Head of caudate nucleus (tissue), 42 donors: ENCODE measurements at regions not wholly inside any gene's neighbourhood (a gene's known extent, or its start where the extent isn't known, plus 50 kb on each side); places are given as distances from the start of the nearest gene placed in this dataset.

Source experiments
- DNase-seq, 42 donors: peaks; one replicate each; pipeline versions ENCODE4 v3.0.0 to v3.0.0-alpha.2; 2020 to 2021; ENCODE audit warnings: mixed read lengths in 7 of 42
- intact Hi-C: fragments of 100-400 bp; cut with DNase I; formaldehyde crosslinking; loops from one replicate; pipeline ENCODE4 v1.15.0; 2022

DNA sequence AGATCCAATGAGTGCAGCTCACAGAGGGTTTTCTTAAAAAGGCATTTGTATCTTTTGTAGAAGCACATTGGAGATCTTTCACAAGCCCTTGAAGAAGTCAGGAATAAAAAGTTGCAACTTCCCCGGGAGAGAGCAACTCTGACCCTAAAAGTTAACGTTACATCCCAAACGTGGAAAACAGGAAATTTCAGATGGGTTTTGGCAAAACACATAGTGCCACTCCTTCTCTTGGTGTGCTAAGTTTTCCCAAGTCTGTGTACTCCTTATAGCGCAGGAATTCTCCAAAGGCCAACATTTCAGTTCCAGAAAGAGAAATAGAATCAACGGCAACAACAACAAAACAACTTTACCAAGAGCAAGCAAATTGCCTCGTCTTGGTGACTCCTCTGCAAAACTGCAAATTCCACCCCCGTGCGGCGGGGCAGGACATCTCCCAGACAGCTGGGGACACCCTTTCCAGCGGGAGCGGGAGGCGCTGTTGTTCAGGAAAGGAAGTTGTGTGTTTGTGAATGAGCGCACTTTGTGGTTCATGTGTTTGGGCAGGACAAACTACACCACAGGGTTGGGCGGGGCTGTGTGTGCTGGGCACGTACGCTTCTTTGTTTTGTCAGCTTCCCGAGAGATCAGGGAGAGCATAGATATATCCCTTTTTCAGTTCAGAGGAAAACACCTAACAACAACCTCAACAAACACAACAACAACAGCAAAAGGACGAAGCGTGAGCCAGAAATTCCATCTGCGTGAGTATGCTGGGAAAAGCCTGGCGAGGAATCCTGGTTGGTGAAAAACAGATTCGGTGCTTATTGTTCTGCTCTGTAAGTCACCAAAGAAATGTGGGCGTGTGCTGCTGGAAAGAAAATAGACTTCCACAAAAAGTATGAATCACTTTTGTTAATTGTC lies 294.7 kb upstream of the PITRM1 start:
- intact Hi-C loops, result no loop called here
- peak in 20 of 42 donors; percentile 12 to 67 (median 41) for DNase-seq

DNA sequence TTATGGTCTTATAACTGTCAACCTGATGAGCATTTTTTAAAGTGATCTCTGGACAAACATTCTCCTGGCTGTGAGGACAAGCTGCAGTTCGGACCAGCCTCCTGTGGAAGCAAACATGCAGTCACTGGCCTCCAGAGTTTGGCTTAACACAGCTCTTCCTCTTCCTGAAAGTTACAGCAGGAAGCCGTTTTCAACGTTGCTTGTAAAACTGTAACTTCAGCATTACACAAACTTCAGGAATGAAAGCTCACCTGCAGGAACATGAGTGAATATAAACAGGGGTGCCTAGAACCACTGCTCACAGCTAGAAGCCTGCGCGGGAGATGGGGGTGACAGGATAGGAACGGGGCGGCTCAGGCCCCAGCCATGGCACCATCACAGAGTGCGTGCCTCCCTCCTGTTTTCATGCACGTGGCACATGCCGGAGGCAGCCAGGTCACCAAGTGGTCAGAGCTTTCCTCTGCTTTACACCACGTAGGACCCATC lies 292.9 kb upstream of the PITRM1 start:
- intact Hi-C loops, result no loop called here
- DNase-seq, result peak in 1 of 42 donors; percentile 43

DNA sequence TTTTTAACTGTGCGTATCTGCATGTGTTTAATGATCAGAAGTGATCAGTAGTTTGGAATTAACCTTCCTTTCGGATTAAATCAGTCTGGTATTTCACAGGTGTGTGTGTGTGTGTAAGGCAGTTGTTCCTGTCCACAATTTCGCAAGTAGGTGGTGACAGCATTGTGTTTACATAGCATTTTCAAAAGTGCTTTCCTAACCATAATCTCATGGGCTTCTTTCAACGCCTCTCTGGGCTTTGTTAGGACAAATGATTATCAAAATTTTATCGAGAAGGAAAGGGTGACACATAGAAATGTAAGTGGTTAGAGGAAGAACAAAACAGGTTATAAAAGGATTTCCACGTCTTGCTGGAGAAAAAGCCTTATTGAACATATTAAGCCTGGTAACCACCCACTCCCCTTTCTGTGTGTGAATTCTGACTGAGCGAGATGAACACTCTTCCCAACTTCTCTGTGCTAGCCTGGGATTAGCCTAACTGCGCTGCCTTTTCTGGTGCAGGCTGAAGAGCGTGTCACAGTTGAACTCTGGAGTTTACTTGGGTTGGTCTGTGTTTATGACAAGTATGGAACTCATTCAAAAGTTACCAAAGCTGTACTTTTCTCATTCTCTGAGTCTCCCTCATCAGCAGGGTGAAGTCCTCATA lies 292.3 kb upstream of the PITRM1 start:
- intact Hi-C loops, result no loop called here
- peak in 1 of 42 donors; percentile 22 for DNase-seq

DNA sequence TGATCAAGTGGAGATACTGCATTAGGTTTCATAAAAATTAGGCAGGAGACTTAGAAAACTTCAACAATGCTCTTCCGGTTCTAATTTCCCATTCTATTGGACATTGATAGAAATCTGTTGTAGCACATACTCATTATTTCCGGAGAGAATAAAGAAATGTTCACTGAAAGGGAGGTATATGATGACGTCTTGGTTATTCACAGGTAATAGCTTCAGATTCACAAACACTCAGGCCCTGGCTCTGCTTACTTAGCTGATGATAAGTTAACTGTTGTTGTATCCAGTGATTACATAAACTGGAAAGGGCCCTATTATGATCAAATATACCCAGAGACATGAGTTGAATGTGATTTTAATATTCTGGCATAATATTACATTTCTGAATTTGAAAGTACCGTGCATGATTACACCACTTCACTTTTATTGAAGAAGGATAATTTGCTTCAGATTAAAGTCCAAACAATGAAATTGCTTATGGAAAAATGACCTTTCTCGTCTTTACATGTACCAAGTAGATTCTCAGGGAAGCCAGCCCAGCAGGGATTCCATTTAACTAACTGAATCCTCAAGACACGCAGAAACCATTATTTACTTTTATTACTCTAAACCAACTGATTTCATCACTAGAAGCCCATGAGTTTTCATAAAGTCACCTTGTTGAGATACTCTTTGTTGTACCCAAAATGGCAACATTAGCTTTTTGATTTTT lies 288.0 kb upstream of the PITRM1 start:
- intact Hi-C loops, result no loop called here

DNA sequence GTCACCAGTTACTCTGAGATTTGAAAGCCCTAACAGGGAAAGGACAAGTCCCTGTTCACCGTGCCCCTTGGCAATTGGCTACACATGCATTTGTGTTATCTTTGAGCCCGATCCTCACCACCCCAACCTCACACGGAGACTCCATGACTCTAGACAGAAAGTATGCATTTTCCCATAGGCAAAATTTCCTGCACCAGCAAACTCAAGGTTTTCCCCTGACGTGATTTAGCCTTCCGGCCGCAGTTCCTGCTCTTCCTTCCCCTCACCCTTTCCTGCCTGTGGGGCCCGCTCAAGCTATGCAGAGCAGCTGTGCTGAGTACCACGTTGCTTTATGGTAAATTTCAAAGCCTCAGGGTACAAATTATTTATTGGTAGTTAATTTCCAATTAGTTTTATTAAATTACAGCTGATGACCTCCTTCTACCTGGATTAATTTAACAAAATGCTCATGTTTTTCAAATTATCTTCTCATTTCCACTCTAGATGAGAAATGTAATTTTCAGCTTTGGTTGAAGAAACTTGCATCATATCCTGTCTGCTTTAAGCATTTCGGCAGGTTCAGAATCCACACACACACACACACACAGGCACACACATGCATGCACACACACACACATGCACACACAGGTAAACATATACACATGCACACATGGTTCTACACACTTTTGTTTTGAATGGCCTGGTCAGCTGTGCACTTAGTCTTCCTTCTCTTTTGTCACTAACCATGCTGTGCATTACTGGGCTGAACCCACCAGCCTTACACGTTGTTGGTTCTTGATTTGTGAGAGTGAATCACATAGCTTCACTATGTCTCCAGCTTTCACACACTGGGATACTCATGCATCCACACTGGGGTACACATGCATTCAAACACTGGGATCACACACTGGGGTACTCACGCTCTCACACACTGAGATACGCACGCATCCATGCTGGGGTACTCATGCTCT lies 283.1 kb upstream of the PITRM1 start:
- intact Hi-C loops, result no loop called here
- DNase-seq, result peak in 2 of 42 donors; percentile 33 to 41

More for the DNA sequence above, 288.0 kb upstream of the PITRM1 start:
- peak in 2 of 42 donors; percentile 3 to 31 for DNase-seq

DNA sequence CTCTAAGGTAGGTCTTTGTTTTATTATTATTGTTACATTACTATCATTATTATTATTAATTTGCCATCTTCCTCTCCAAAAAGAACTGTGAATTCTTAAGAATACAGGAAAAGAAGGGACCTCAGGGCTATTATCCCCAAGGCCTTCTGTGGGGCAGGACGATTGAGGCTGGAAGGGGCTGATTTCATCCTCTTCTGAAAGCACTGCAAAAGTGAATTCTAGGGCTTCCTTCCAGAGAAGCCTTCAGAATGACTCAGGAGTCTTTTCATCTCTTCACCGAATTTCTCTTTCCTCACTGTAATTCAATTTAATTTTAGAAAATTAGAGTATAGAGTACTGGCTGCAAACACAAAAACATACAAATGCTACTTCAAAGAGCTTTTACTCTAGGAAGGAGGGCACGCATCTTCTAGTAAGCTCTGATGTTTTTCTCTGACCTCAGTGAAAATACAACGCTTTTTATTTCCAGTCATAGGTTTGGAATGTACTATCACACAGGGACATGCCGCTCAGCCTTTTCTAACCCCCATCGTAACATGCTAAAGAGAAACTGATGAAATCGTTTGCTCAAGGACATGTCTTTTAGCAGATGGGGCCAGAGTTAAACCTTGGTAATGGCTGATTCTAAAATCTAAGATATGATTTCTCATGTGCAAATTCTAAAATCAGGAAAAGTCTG lies 280.2 kb upstream of the PITRM1 start:
- peak in 2 of 42 donors; percentile 28 to 31 for DNase-seq
- intact Hi-C loops, result no loop called here

DNA sequence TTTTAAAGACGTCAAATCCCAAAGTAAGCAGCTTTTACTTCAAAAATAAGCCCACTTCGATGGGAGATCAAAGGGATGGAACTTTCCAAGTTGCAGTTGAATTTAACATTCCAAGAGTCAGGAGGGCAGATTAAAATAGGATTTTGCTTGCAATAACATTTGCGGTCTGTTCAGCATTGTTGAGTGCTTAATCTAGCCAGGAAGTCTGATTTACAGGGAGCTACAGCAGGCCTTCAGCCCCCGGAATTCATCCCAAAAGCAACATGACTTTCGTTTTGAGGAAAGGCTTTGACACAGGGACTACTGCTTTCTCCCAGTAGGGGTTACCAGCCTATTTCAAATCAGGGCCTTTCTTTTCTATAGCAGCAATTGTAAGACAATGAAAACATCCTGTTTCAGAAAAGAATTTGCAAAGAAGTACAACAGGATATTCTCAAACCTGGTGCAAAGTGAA lies 279.6 kb upstream of the PITRM1 start:
- peak in 2 of 42 donors; percentile 18 to 40 for DNase-seq
- intact Hi-C loops, result no loop called here

DNA sequence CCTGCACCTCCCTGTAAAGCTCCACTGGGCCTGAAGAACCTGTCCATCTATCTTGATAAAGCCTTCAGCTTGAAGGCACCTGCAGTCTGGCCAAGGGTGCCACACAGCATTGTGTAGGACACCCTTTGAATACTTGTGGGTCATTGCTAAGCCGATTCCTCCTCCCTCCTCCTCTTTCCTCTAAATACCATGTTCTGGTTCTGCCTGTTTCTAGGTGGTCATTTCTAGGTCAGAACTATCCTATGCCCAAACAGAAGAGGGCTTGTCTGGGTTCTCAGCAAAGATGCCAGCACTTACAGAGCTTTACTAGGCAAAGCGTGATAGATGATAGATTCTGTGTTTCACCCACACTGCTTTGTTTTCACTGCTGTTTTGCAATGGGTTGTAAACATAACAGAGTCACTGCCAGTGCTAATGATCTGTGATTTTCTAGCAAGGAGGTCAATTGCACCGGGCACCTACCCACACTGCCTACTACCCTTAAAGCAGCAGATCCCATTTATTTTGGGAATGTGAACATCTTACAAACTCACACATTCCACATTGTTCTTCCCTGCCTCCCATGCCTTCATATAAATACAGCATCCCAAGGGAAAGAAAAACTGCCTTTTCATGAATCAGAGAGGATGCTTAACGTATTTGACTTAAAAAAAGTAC lies 279.1 kb upstream of the PITRM1 start:
- intact Hi-C loops, result no loop called here
- DNase-seq, result peak in 2 of 42 donors; percentile 10 to 28

DNA sequence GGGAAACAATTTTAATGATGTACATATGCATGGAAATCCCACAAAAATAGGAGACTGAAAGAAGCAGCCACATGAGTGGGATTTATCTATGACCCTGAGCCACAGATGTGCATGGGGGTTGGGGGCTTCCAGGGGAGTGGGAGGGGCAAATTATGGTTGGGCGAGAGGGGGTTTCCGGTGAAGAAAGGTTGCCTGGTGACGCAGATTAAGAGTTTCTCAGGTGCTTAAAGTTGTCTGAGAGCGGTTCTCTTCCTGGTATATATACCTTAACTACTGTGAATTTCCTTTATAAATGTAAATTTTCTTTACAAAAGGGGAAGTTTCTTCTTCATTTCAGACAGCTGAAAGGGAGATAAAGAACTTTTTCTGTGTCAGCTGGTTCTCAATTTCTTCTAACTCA lies 273.6 kb upstream of the PITRM1 start:
- DNase-seq, result peak in 1 of 42 donors; percentile 14
- intact Hi-C loops, result no loop called here

DNA sequence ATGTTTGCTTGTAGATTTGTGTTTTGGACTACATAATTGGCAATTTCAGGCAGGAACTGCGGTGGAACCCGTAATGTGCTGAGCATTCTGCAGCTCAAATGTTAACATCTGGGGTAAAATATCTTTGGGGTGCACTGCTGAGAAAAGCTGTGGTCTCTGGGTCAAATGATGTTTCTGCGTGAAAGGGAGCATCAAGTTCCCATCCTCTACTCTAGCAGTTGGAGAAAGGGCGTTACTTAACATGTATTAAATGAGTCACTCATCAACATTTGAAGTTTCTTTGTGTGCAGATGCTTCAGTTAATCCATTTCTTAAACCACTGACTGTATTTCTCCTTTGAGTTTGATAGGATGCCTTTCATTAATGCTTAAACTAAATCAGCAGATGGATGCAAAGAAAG lies 273.1 kb upstream of the PITRM1 start:
- intact Hi-C loops, result no loop called here
- DNase-seq, result no peak

DNA sequence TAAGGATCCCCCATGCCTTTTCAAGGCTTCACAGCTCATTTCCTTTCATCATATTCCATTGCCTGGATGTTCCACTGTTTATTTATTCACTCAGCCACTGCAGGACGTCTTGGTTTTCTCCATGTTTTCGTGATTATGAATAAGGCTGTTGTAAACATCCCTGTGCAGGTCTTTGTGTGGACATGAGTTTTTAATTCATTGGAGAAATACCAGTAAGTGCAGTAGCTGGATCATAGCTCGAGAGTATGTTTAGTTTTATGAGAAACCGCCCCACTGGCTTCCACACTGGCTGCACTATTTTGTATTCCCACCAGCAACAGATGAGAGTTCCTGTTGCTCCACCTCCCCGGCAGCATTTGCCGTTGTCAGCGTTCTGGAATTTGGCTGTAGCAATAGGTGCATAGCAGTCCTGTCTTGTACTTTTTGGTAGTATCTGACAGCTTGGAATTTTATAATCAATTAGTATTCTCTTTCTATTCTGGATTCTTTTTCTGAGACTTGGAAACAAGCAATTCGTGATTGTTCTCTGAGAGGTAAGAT lies 269.9 kb upstream of the PITRM1 start:
- intact Hi-C loops, result no loop called here

DNA sequence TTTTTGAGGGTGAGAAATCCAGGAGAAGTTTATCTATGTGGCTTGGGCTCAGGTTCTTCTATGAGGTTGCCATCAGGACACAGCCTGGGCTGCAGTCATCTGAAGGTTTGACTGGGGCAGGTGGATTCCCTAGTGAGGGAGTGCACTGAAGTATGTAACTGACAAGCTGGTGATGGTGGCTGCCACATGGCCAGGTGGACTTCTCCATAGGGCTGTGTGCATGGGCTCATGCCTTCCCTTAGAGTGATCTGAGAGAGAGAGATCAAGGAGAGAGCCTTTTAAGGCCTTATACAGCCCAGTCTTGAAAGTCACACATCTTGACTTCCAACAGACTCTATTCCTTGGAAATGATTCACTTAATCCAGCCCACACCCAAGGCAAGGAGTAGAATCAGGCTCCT lies 266.6 kb upstream of the PITRM1 start:
- intact Hi-C loops, result no loop called here
- peak in 2 of 42 donors; percentile 10 to 27 for DNase-seq

More for the DNA sequence above, 269.9 kb upstream of the PITRM1 start:
- DNase-seq, result peak in 2 of 42 donors; percentile 16 to 26

DNA sequence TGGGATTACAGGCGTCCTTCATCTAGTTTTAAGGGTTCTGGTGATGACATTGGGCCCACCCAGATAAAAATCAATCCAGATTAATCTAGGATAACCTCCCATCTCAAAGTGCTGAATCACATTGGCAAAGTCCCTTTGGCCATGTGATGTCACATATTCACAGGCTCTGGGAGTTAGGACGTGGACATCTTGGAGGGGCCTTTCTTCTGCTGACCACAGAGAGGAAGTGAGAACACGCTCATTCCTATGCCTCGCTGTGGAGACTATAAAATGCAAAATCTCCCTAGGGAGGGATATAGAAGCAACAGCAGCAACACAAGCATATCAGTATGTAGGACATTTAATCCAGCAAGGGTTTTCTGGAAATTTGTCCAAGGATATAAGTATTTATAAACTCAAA lies 266.0 kb upstream of the PITRM1 start:
- peak in 2 of 42 donors; percentile 32 to 36 for DNase-seq
- intact Hi-C loops, result no loop called here

DNA sequence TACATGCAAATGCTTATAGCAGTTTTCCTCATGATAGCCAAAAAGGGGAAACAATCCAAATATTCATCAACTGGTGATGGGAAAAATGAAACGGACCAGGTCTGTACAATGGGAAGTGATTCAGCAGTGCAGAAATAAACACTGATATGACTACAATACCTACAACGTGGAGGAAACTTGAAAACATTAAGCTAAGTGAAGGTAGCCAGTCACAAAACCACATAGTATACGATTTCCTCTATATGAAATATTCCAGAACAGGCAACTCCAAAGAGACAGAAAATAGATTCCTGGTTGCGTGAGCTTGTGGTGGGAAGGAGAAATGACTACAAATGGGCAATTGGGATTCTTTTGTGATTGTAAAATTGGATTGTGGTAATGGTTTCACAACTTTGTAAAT lies 263.1 kb upstream of the PITRM1 start:
- intact Hi-C loops, result no loop called here
- peak in 1 of 42 donors; percentile 4 for DNase-seq

DNA sequence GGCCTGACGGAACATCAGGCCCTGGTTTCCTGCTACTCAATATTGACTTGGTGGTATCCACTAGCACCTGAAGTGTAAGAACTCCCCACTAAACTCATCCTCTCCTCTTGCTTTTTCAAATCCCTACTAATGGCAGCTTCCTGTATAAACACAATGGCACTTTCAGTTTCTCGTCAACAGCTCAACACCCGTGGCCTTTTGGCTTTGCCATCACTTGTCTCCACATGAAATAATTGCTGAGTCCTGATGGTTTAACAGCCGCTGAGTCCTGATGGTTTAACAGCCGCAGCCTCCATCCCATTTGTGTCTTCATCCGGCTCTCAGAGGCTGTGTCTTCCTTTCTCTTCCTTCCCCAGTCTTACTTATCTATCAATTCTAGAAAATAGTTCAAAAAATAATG lies 261.4 kb upstream of the PITRM1 start:
- DNase-seq, result peak in 2 of 42 donors; percentile 21 to 22
- intact Hi-C loops, result no loop called here

DNA sequence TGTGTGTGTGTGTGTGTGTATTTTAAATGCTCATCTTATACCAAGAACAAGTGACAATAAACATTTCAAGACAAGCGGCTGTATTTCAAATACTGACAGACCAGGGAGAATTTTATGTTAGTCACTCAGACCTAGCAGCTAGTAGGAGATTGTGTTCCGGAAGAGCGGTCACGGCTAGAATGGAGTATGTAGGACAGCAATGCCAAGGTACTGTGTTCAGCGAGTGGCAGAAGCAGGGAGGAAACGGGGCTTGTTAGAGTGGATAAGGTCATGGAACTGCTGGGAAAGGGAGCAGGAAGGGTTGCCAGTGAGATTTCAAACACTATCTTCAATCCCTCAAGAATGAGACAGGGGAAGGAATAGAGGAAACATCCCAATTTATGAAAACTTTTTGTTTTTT lies 260.5 kb upstream of the PITRM1 start:
- intact Hi-C loops, result no loop called here

More for the DNA sequence above, 260.5 kb upstream of the PITRM1 start:
- DNase-seq, result peak in 1 of 42 donors; percentile 14
